SU-DHL-6 (cell line): ENCODE measurements at regions not wholly inside any gene's neighbourhood (a gene's known extent, or its start where the extent isn't known, plus 50 kb on each side); places are given as distances from the start of the nearest gene placed in this dataset.

Experiments used
- H2AFZ ChIP-seq: fragments of 200-600 bp; sonication (generic); 2 replicates; pipeline ENCODE4 v1.6.1; 2014; ENCODE audit warnings: low read depth, mild to moderate bottlenecking, moderate library complexity, mixed read lengths, antibody characterized with exemption, low read length; ENCODE audit not compliant: severe bottlenecking
- H3F3A ChIP-seq: fragments of 200-600 bp; shearing (Covaris generic); 2 replicates; pipeline ENCODE4 v1.6.0; 2016; ENCODE audit warnings: antibody characterized with exemption, mild to moderate bottlenecking; ENCODE audit not compliant: insufficient read depth
- H3K27ac ChIP-seq: fragments of 200-600 bp; sonication (generic); 2 replicates; pipeline ENCODE4 v1.5.1; 2016; ENCODE audit warnings: low read depth, mild to moderate bottlenecking, low read length, moderate library complexity, mixed read lengths
- H3K27me3 ChIP-seq: fragments of 200-600 bp; sonication (generic), shearing (Covaris generic); 2 replicates; pipeline ENCODE4 v1.6.0; 2014; ENCODE audit warnings: mild to moderate bottlenecking, low read length
- H3K36me3 ChIP-seq: fragments of 200-600 bp; sonication (generic); 2 replicates; pipeline ENCODE4 v1.6.1; 2014; ENCODE audit warnings: mild to moderate bottlenecking, low read length, mixed read lengths
- H3K4me2 ChIP-seq: fragments of 300-600, 200-600 bp; shearing (Covaris generic), sonication (generic); 2 replicates; pipeline ENCODE4 v1.6.0; 2014; ENCODE audit warnings: low read length, low read depth, mild to moderate bottlenecking; ENCODE audit not compliant: poor library complexity, severe bottlenecking
- H3K4me3 ChIP-seq: fragments of 200-600 bp; sonication (generic); 2 replicates; pipeline ENCODE4 v1.5.1; 2014; ENCODE audit warnings: antibody characterized with exemption, low read length, mild to moderate bottlenecking, mixed read lengths; ENCODE audit not compliant: insufficient read depth, poor library complexity, severe bottlenecking
- H3K79me2 ChIP-seq: fragments of 200-600 bp; sonication (generic); 2 replicates; pipeline ENCODE4 v1.6.1; 2014; ENCODE audit warnings: mild to moderate bottlenecking, low read length, moderate library complexity; ENCODE audit not compliant: insufficient read depth
- H3K9ac ChIP-seq: fragments of 200-600 bp; sonication (generic); 2 replicates; pipeline ENCODE4 v1.7.0; 2014; ENCODE audit warnings: mild to moderate bottlenecking, low read length
- H3K9me2 ChIP-seq: fragments of 200-600 bp; sonication (generic); replicated peaks from 2 replicates; pipeline ENCODE4 v1.6.1; 2014; ENCODE audit warnings: low read length; ENCODE audit not compliant: insufficient read depth
- H3K9me3 ChIP-seq: fragments of 200-600 bp; sonication (generic); 2 replicates; pipeline ENCODE4 v1.6.1; 2014; ENCODE audit warnings: low read length, mixed read lengths; ENCODE audit not compliant: insufficient read depth
- H4K20me1 ChIP-seq: fragments of 200-600 bp; sonication (generic); 2 replicates; pipeline ENCODE4 v1.6.1; 2014; ENCODE audit warnings: low read depth, mild to moderate bottlenecking, antibody characterized with exemption, low read length, moderate library complexity, mixed read lengths
- EZH2phosphoT487 ChIP-seq: fragments of 200-600 bp; sonication (generic), shearing (Covaris generic); conservative IDR thresholded peaks from 2 replicates; pipeline ENCODE4 v1.6.1; 2018; ENCODE audit warnings: mild to moderate bottlenecking, antibody characterized with exemption, low read length, moderate library complexity, mixed read lengths
- TF ChIP-seq, protein P1 (sequence below): fragments of 200-600 bp; sonication (generic); IDR thresholded peaks from one replicate; pipeline ENCODE4 v1.5.1; 2017; ENCODE audit warnings: antibody characterized with exemption, mild to moderate bottlenecking, low read length, moderate library complexity; ENCODE audit not compliant: insufficient read depth, poor library complexity, severe bottlenecking

DNA sequence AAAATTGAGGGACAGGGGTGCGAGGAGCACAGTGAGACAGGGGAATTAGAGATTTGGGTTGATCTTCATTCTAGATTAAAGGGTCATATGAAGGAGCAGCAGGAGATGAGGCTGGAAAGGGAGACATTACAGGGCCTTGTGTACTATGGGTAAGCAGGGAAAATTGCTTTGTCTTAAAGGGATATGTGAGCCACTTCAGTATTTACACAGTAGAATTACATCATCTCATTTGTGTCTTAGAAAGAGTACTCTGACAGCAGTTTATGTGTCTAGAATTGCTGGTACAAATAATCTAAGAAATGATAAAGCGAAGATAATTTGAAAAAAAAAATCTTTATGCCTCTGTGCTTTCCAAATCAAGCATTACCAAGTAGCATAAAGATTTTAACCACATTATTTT is 287.0 kb upstream of the ARRDC3 start:
- Histone ChIP-seq H3K9me2 (no peaks in the 10 kb centered on the region), H3K79me2 (no peaks in the 10 kb centered on the region), H3F3A (no peaks in the 10 kb centered on the region), H3K4me3 (no peak overlapping the region), H3K9me3 (no peaks in the 10 kb centered on the region), H3K27me3 (no peaks in the 10 kb centered on the region), H3K36me3 (no peaks in the 10 kb centered on the region), H3K9ac (no peak overlapping the region), H4K20me1 (no peaks in the 10 kb centered on the region; the same call in 1 of the 2 replicates), H3K27ac (no peak overlapping the region), H2AFZ (no peak overlapping the region), H3K4me2 (no peak overlapping the region)
- TF ChIP-seq, protein P1, sequence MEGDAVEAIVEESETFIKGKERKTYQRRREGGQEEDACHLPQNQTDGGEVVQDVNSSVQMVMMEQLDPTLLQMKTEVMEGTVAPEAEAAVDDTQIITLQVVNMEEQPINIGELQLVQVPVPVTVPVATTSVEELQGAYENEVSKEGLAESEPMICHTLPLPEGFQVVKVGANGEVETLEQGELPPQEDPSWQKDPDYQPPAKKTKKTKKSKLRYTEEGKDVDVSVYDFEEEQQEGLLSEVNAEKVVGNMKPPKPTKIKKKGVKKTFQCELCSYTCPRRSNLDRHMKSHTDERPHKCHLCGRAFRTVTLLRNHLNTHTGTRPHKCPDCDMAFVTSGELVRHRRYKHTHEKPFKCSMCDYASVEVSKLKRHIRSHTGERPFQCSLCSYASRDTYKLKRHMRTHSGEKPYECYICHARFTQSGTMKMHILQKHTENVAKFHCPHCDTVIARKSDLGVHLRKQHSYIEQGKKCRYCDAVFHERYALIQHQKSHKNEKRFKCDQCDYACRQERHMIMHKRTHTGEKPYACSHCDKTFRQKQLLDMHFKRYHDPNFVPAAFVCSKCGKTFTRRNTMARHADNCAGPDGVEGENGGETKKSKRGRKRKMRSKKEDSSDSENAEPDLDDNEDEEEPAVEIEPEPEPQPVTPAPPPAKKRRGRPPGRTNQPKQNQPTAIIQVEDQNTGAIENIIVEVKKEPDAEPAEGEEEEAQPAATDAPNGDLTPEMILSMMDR, result no peak
- no peak for TF ChIP-seq EZH2phosphoT487

DNA sequence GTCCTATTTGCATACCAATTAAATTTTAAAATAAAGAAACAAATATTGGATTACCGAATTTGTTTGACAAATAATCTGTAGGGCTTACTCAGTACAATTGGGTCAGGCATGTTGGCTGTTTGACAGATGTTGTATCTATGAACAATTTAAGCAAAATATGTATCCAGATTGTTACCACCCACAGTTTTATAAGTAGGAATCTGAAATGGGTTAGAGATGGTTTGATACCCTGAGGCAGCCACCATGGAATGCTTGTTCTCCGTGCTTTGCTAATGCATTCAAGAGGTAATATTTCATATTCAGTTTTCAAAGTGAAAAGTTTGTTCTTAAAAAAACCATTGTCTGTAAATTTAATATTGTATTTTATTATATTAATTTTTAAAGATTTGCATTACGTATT is 285.1 kb upstream of the ARRDC3 start:
- Histone ChIP-seq H3K9me2 (no peaks in the 10 kb centered on the region), H3K36me3 (no peaks in the 10 kb centered on the region), H3K27me3 (no peaks in the 10 kb centered on the region), H3K9ac (no peak overlapping the region), H3K4me2 (no peak overlapping the region), H3F3A (no peaks in the 10 kb centered on the region), H3K9me3 (no peaks in the 10 kb centered on the region), H2AFZ (no peak overlapping the region), H4K20me1 (no peaks in the 10 kb centered on the region), H3K27ac (no peak overlapping the region), H3K4me3 (no peak overlapping the region), H3K79me2 (no peaks in the 10 kb centered on the region)
- TF ChIP-seq, protein P1, result no peak
- no peak for TF ChIP-seq EZH2phosphoT487

DNA sequence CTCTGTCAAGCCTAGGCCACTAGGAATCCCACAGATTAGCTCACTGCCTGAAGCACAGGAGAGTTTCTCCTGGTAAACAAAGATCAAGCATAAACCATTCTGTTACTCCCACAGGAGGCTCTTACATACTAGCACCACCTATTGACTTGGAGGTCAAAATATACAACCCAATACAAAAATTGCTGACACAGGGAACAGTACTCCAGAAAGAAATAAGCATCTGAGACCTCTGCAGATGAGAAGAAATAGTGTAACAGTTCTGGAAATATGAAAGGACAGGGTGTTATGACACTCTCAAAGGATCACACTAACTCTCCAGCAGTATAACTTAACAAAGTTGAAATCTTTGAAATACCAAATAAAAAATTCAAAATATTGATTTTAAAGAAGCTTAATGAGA is 269.6 kb upstream of the ARRDC3 start:
- H3F3A ChIP-seq, result no peaks in the 10 kb centered on the region
- no peaks in the 10 kb centered on the region for H3K9me3 ChIP-seq
- no peaks in the 10 kb centered on the region for H3K36me3 ChIP-seq
- no peaks in the 10 kb centered on the region for H4K20me1 ChIP-seq
- H3K9ac ChIP-seq, result no peak overlapping the region
- no peaks in the 10 kb centered on the region for H3K27me3 ChIP-seq
- TF ChIP-seq EZH2phosphoT487, result no peak
- TF ChIP-seq, protein P1, result no peak
- no peaks in the 10 kb centered on the region for H3K79me2 ChIP-seq
- H3K4me2 ChIP-seq, result no peak overlapping the region
- no peak overlapping the region for H3K27ac ChIP-seq
- no peak overlapping the region for H3K4me3 ChIP-seq
- H3K9me2 ChIP-seq, result no peaks in the 10 kb centered on the region
- H2AFZ ChIP-seq, result no peak overlapping the region

DNA sequence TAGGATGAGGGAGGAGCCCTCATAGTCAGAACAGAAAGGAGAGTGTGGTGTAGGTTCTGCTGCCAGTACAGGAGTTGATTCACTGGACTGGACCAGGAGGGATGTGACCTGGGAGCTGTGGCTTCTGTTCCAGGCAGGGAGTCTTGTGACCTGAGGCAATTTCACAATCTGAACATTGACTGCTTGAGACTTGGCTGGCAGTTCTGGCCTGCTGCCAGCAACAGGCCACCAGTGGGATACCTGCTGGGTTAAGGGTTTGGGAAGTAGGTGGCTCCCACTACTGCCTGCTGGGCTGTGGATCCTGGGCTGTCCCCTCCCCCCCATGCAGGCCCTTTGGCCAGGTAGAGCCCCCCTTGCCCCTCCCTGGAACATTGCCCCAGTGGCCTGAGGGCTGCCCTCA is 268.6 kb upstream of the ARRDC3 start:
- H3K9me3 ChIP-seq, result no peaks in the 10 kb centered on the region
- H3K4me2 ChIP-seq, result no peak overlapping the region
- H3K36me3 ChIP-seq, result no peaks in the 10 kb centered on the region
- H2AFZ ChIP-seq, result no peak overlapping the region
- no peak overlapping the region for H3K4me3 ChIP-seq
- H3K79me2 ChIP-seq, result no peaks in the 10 kb centered on the region
- H3K9me2 ChIP-seq, result no peaks in the 10 kb centered on the region
- H3K27ac ChIP-seq, result no peak overlapping the region
- TF ChIP-seq, protein P1, result no peak
- TF ChIP-seq EZH2phosphoT487, result no peak
- no peaks in the 10 kb centered on the region for H4K20me1 ChIP-seq
- H3F3A ChIP-seq, result no peaks in the 10 kb centered on the region
- no peaks in the 10 kb centered on the region for H3K27me3 ChIP-seq
- H3K9ac ChIP-seq, result no peak overlapping the region
